T-cell (primary cell): ENCODE measurements at regions not wholly inside any gene's neighbourhood (a gene's known extent, or its start where the extent isn't known, plus 50 kb on each side); places are given as distances from the start of the nearest gene placed in this dataset.

Experiments used
- ATAC-seq, 4 experiments: fragments of 200-7000 bp in 3 of 4; fragments of 150-1000 bp in 1 of 4; cut with Tn5 transposase; replicated peaks in 1 of 4; 1 replicate in 3 of 4; 2 replicates in 1 of 4; pipeline ENCODE4 v1.10.0; 2021; ENCODE audit warnings: moderate library complexity in 3 of 4, mild to moderate bottlenecking in 2 of 4, moderate number of reproducible peaks in 1 of 4
- CTCF ChIA-PET, 2 donors: fragments of 300-600 bp; sonication (Branson Sonifier 250); formaldehyde crosslinking; loops; one replicate each; lab custom pipeline; 2022; ENCODE audit warnings: antibody characterized with exemption in 2 of 2; lab: Charles Lee
- POLR2A ChIA-PET, 2 donors: fragments of 300-600 bp; sonication (Branson Sonifier 250); formaldehyde crosslinking; loops; one replicate each; lab custom pipeline; 2022; ENCODE audit warnings: antibody characterized with exemption in 2 of 2; lab: Charles Lee
- DNase-seq, 35 experiments: peaks; one replicate each; pipeline versions ENCODE4 v3.0.0 to v3.0.0-alpha.2; 2013 to 2023
- H3K27ac ChIP-seq: one replicate; pipeline ENCODE4 v1.5.1; 2013; ENCODE audit warnings: low read length
- H3K27me3 ChIP-seq, 2 experiments: replicated peaks in 1 of 2; 1 replicate in 1 of 2; 2 replicates in 1 of 2; pipeline versions ENCODE4 v1.6.1 to v1.7.0; 2013; ENCODE audit warnings: low read length in 1 of 2, mixed read lengths in 1 of 2; ENCODE audit not compliant: control insufficient read depth in 2 of 2, insufficient read depth in 2 of 2; ENCODE audit errors: extremely low read depth in 1 of 2
- H3K36me3 ChIP-seq, 2 donors: 1 replicate in 1 of 2; 2 replicates in 1 of 2; pipeline versions ENCODE4 v1.6.1 to v1.7.0; 2013; ENCODE audit warnings: low read length in 1 of 2; ENCODE audit not compliant: control insufficient read depth in 2 of 2, insufficient read depth in 1 of 2; ENCODE audit errors: extremely low read depth in 1 of 2
- H3K4me1 ChIP-seq, 2 experiments: 1 replicate in 1 of 2; 2 replicates in 1 of 2; pipeline versions ENCODE4 v1.6.1 to v1.7.0; 2013; ENCODE audit warnings: low read length in 2 of 2, mixed read lengths in 1 of 2; ENCODE audit not compliant: insufficient read depth in 2 of 2, control insufficient read depth in 1 of 2; ENCODE audit errors: extremely low read depth in 1 of 2
- H3K4me3 ChIP-seq, 2 donors: 1 replicate in 1 of 2; 2 replicates in 1 of 2; pipeline versions ENCODE4 v1.5.1 to v1.7.0; 2013; ENCODE audit warnings: mild to moderate bottlenecking in 2 of 2, low read length in 1 of 2, moderate library complexity in 1 of 2; ENCODE audit not compliant: control insufficient read depth in 1 of 2; ENCODE audit errors: extremely low read depth in 1 of 2
- H3K9me3 ChIP-seq: 2 replicates; pipeline ENCODE4 v1.7.0; 2013
- H3K27ac Mint-ChIP-seq, 2 donors: one replicate each; pipeline ENCODE4 v1.8.0; 2020 to 2021; ENCODE audit warnings: mild to moderate bottlenecking in 2 of 2, mixed read lengths in 2 of 2
- H3K27me3 Mint-ChIP-seq, 2 donors: one replicate each; pipeline ENCODE4 v1.8.0; 2021 to 2022; ENCODE audit warnings: mixed read lengths in 2 of 2
- H3K36me3 Mint-ChIP-seq: one replicate; pipeline ENCODE4 v1.8.0; 2021; ENCODE audit warnings: mixed read lengths
- H3K4me1 Mint-ChIP-seq, 3 donors: one replicate each; pipeline ENCODE4 v1.8.0; 2020 to 2022; ENCODE audit warnings: mixed read lengths in 3 of 3, mild to moderate bottlenecking in 1 of 3
- H3K4me3 Mint-ChIP-seq, 3 donors: one replicate each; pipeline ENCODE4 v1.8.0; 2020 to 2022; ENCODE audit warnings: mild to moderate bottlenecking in 3 of 3, mixed read lengths in 3 of 3, moderate library complexity in 3 of 3
- H3K9me3 Mint-ChIP-seq, 3 donors: one replicate each; pipeline ENCODE4 v1.8.0; 2020 to 2022; ENCODE audit warnings: mixed read lengths in 3 of 3
- WGBS: methylation state at CpG from one replicate; pipeline ENCODE4 v1.1.5; 2013; ENCODE audit warnings: missing lambda C conversion rate; ENCODE audit not compliant: insufficient coverage; 5-methylcytosine and 5-hydroxymethylcytosine counted together

GRCh38 chr10:56068040-56068439, 293.0 kb downstream of the ZWINT start:
- Mint-ChIP-seq H3K27ac (no peak overlapping the region), H3K9me3 (peaks cover 22 to 29% (median 29%) of the 10 kb centered on the region in 3 donors), H3K27me3 (no peaks in the 10 kb centered on the region), H3K4me1 (no peaks in the 10 kb centered on the region), H3K4me3 (no peak overlapping the region), H3K36me3 (no peaks in the 10 kb centered on the region)
- DNase-seq (no peak), ATAC-seq (peak in 1 of 4 experiments; percentile 24)
- H3K27me3 ChIP-seq, result no peaks in the 10 kb centered on the region
- no peaks in the 10 kb centered on the region for H3K36me3 ChIP-seq
- no peaks in the 10 kb centered on the region for H3K9me3 ChIP-seq
- no peak overlapping the region for H3K4me3 ChIP-seq
- 11% methylated on average over 1 of the region's 2 CpGs for WGBS
- no peak overlapping the region for H3K27ac ChIP-seq
- no peaks in the 10 kb centered on the region for H3K4me1 ChIP-seq
- ChIA-PET POLR2A (no interaction called here), CTCF (no interaction called here)

DNA sequence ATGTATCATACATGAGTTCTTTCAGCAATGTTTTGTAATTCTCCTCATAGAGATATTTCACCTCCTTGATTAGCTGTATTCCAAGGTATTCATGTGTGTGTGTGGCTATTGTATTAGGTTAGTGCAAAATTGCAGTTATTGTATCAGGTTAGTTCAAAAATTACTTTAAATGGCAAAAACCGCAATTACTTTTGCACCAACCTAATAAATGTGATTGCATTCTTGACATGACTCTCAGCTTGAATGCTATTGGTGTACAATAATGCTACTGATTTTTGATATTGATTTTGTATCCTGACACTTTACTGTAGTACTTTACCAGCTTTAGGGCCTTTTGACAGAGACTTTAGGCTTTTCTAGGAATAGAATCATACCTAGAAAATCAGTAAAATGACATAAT, 297.4 kb downstream of the ZWINT start:
- no peaks in the 10 kb centered on the region for H3K36me3 ChIP-seq
- Mint-ChIP-seq H3K27ac (no peak overlapping the region), H3K36me3 (no peaks in the 10 kb centered on the region), H3K9me3 (peaks cover 18 to 26% (median 25%) of the 10 kb centered on the region in 3 donors), H3K4me3 (no peak overlapping the region), H3K27me3 (no peaks in the 10 kb centered on the region), H3K4me1 (no peaks in the 10 kb centered on the region)
- H3K4me3 ChIP-seq, result no peak overlapping the region
- H3K4me1 ChIP-seq, result no peaks in the 10 kb centered on the region
- DNase-seq, result no peak
- ATAC-seq, result no peak
- H3K27ac ChIP-seq, result no peak overlapping the region
- no peaks in the 10 kb centered on the region for H3K27me3 ChIP-seq
- POLR2A ChIA-PET, result no interaction called here
- H3K9me3 ChIP-seq, result no peaks in the 10 kb centered on the region
- CTCF ChIA-PET, result no interaction called here
- WGBS, result no CpG with 5 or more reads among the region's 1 CpG

DNA sequence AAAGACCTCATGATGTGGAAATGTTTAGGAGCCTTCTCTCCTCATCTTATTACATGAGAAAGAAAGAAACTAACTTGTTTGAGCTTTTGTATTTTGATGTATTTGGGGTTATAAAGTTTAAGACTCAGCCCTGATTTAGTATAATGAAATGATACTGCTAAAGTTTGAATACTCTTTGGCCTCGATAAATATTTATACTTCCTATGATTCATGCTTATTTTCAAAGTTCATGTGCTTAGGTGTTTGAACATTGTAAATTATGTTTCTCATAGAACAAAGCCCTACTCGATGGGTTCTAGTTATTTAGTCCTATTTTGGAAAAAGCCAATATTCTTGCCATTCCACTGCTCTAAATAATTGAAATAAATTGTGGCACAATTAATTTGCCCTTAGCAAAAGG, 303.2 kb downstream of the ZWINT start:
- Mint-ChIP-seq H3K36me3 (no peaks in the 10 kb centered on the region), H3K4me3 (no peak overlapping the region), H3K27me3 (no peaks in the 10 kb centered on the region), H3K9me3 (peaks cover 9 to 23% (median 13%) of the 10 kb centered on the region in 3 donors), H3K27ac (no peak overlapping the region), H3K4me1 (no peaks in the 10 kb centered on the region)
- Histone ChIP-seq H3K4me1 (no peaks in the 10 kb centered on the region), H3K27ac (no peak overlapping the region), H3K4me3 (no peak overlapping the region), H3K27me3 (no peaks in the 10 kb centered on the region), H3K9me3 (no peaks in the 10 kb centered on the region), H3K36me3 (no peaks in the 10 kb centered on the region)
- WGBS, result no CpG with 5 or more reads among the region's 2 CpGs
- ChIA-PET CTCF (no interaction called here), POLR2A (no interaction called here)
- DNase-seq (no peak), ATAC-seq (no peak)

DNA sequence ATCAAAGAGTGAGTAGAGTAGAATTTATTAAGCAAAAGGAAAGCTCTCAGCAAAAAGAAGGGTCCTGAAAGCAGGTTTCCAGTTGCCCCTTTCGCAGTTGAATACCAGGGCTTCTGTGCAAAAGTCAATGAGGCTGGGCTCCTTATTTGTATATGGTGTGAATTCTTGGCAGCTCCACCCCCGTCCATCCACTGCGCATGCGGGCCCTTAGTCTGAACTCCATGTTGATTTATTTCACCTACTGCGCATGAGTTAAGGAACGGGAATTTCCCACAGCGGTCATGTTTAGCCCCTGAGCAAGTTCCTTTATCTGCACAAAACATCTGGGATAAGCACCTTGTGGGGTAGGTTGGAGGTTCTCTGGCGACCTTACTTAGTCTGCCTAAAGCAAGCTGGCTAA, 325.6 kb downstream of the ZWINT start:
- no peak overlapping the region for H3K27ac Mint-ChIP-seq
- DNase-seq (no peak), ATAC-seq (no peak)
- H3K4me3 Mint-ChIP-seq, result no peak overlapping the region
- Histone ChIP-seq H3K4me3 (no peak overlapping the region), H3K4me1 (no peaks in the 10 kb centered on the region), H3K9me3 (no peaks in the 10 kb centered on the region), H3K27me3 (no peaks in the 10 kb centered on the region), H3K27ac (no peak overlapping the region), H3K36me3 (no peaks in the 10 kb centered on the region)
- no peaks in the 10 kb centered on the region for H3K4me1 Mint-ChIP-seq
- ChIA-PET CTCF (no interaction called here), POLR2A (interaction anchor here in 1 of 2 donors (0.7 kb wide), 1 partner anchor 1484 kb away, joined by 3 read pairs; no protein-coding TSS in a partner anchor)
- WGBS, result 76% methylated on average over 4 of the region's 8 CpGs
- no peaks in the 10 kb centered on the region for H3K36me3 Mint-ChIP-seq
- H3K9me3 Mint-ChIP-seq, result peaks cover 0 to 10% (median 0%) of the 10 kb centered on the region in 3 donors
- no peaks in the 10 kb centered on the region for H3K27me3 Mint-ChIP-seq

- H3K9me3 Mint-ChIP-seq, result no peaks in the 10 kb centered on the region
- Histone ChIP-seq H3K4me1 (no peaks in the 10 kb centered on the region), H3K36me3 (no peaks in the 10 kb centered on the region), H3K9me3 (no peaks in the 10 kb centered on the region), H3K4me3 (no peak overlapping the region), H3K27me3 (no peaks in the 10 kb centered on the region), H3K27ac (no peak overlapping the region)
- no CpG with 5 or more reads among the region's 5 CpGs for WGBS
- no peaks in the 10 kb centered on the region for H3K36me3 Mint-ChIP-seq
- DNase-seq (no peak), ATAC-seq (no peak)
- no peaks in the 10 kb centered on the region for H3K4me1 Mint-ChIP-seq
- no peaks in the 10 kb centered on the region for H3K27me3 Mint-ChIP-seq
- POLR2A ChIA-PET, result no interaction called here
- no peak overlapping the region for H3K4me3 Mint-ChIP-seq
- H3K27ac Mint-ChIP-seq, result no peak overlapping the region
- CTCF ChIA-PET, result no interaction called here
Observed at GRCh38 chr10:56028298-56029132, 332.5 kb downstream of the ZWINT start.

DNA sequence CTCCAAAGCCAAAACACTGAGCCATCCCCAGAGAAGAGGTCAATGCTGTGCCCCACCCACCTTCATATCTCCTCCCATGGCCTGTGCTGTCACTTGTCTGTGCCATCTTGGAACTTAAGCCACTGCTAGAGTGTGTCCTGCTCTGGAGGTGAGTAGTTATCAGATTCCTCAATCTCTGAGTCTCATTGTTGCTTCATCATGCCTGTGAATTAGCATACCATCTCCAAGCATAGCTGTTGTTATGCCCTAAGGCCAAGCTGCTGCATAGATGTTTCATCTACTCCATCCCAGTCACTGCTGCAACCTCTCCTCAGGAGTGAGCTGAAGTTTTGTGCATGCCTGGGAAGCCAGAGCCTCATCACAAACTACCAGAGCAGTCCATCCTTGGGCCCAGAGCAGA, 349.0 kb downstream of the ZWINT start:
- H3K27ac ChIP-seq, result no peak overlapping the region
- no peaks in the 10 kb centered on the region for H3K36me3 ChIP-seq
- Mint-ChIP-seq H3K4me1 (no peaks in the 10 kb centered on the region), H3K27me3 (no peaks in the 10 kb centered on the region), H3K27ac (no peak overlapping the region), H3K9me3 (peaks cover 11 to 23% (median 17%) of the 10 kb centered on the region in 3 donors), H3K4me3 (no peak overlapping the region), H3K36me3 (no peaks in the 10 kb centered on the region)
- ATAC-seq, result no peak
- DNase-seq, result no peak
- ChIA-PET CTCF (no interaction called here), POLR2A (no interaction called here)
- no peak overlapping the region for H3K4me3 ChIP-seq
- no peaks in the 10 kb centered on the region for H3K4me1 ChIP-seq
- no peaks in the 10 kb centered on the region for H3K9me3 ChIP-seq
- H3K27me3 ChIP-seq, result no peaks in the 10 kb centered on the region
